Tibial artery (tissue), 4 donors: ENCODE measurements at regions not wholly inside any gene's neighbourhood (a gene's known extent, or its start where the extent isn't known, plus 50 kb on each side); places are given as distances from the start of the nearest gene placed in this dataset.

ENCODE experiments used
- DNase-seq, 2 donors: peaks; one replicate each; pipeline ENCODE4 v3.0.0-alpha.2; 2019
- H3K27ac ChIP-seq, 2 donors: fragments of 200-600 bp; sonication (generic) in 1 of 2; 1 replicate in 1 of 2; 2 replicates in 1 of 2; pipeline ENCODE4 v1.5.1; 2018 to 2019; ENCODE audit warnings: mild to moderate bottlenecking in 1 of 2
- H3K27me3 ChIP-seq, 2 donors: fragments of 200-600 bp; sonication (generic) in 1 of 2; one replicate each; pipeline versions ENCODE4 v1.5.1 to v1.6.0; 2016 to 2019
- H3K36me3 ChIP-seq, 3 donors: fragments of 200-600 bp; sonication (generic) in 2 of 3; one replicate each; pipeline ENCODE4 v1.5.1; 2016 to 2019; ENCODE audit warnings: mild to moderate bottlenecking in 2 of 3
- H3K4me1 ChIP-seq, 4 donors: fragments of 200-600 bp; sonication (generic) in 2 of 4; 1 replicate in 3 of 4; 2 replicates in 1 of 4; pipeline ENCODE4 v1.5.1; 2016 to 2019
- H3K4me3 ChIP-seq, 2 donors: fragments of 200-600 bp; sonication (generic) in 1 of 2; 1 replicate in 1 of 2; 2 replicates in 1 of 2; pipeline ENCODE4 v1.5.1; 2018 to 2019; ENCODE audit warnings: mild to moderate bottlenecking in 2 of 2
- H3K9me3 ChIP-seq, 3 donors: fragments of 200-600 bp; sonication (generic) in 1 of 3; one replicate each; pipeline ENCODE4 v1.5.1; 2016 to 2019
- CTCF ChIP-seq, 2 experiments: fragments of 200-600 bp in 1 of 2; fragments of 450-650 bp in 1 of 2; IDR thresholded peaks; one replicate each; pipeline ENCODE4 v1.5.1; 2017 to 2019; ENCODE audit warnings: antibody characterized with exemption in 2 of 2, mild to moderate bottlenecking in 1 of 2, moderate library complexity in 1 of 2
- intact Hi-C: fragments of 100-400 bp; cut with DNase I; formaldehyde crosslinking; loops from one replicate; pipeline ENCODE4 v1.15.0; 2023; ENCODE audit warnings: low total_unique reads

GRCh38 chr20:60631585-60632287, 620.3 kb upstream of the CDH4 start:
- no peaks in the 10 kb centered on the region for H3K36me3 ChIP-seq
- no peaks in the 10 kb centered on the region for H3K27me3 ChIP-seq
- H3K4me3 ChIP-seq = no peak overlapping the region
- TF ChIP-seq CTCF (IDR thresholded peaks at IDR 0.05) = no peak
- no peaks in the 10 kb centered on the region for H3K4me1 ChIP-seq
- H3K9me3 ChIP-seq = no peaks in the 10 kb centered on the region
- intact Hi-C loops = no loop called here
- DNase-seq = no peak
- H3K27ac ChIP-seq = no peak overlapping the region

DNA sequence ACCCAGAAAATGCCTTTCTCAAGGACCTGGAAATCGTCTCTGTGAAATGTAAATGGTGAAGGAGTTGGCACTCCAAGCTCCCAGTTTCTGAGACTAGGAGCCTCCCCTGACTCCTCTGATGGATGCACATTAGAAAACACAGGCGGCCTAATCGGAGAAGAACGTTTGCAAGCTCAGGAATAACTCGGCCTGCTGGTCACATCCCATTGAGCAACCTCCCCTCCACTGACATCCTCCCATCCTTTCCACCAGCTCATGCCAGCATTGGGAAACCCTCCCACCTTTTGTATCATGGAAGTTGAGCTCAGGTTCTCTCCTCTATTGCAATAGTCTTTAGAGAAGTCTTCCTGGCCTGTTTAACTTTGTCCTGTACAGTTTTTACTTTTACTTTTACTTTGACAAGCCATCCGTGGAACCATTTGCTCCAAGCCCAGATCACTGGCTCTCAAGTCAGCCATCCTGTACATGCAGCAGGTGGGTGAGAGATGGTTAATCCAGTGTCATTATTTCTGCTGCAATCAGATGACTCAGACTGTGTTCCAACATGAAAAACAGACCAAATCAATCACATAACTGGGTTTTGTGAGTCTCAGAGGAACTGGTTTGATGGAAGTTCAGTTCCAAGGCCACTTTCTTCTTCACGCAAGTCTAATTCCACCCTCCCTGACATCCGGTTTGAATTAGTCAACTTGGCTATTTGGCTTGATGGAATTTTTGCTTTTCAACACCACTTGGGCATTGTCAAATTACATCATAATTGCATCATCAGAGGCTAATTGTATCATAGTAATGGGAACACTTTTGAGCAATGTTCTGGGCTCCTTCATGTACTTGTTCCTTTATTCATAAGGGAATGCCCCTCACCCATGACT, 619.4 kb upstream of the CDH4 start:
- DNase-seq = no peak
- Histone ChIP-seq H3K27ac (no peak overlapping the region), H3K9me3 (no peaks in the 10 kb centered on the region), H3K4me1 (no peaks in the 10 kb centered on the region), H3K4me3 (no peak overlapping the region), H3K27me3 (no peaks in the 10 kb centered on the region), H3K36me3 (no peaks in the 10 kb centered on the region)
- intact Hi-C loops = no loop called here
- TF ChIP-seq CTCF (IDR thresholded peaks at IDR 0.05) = no peak

DNA sequence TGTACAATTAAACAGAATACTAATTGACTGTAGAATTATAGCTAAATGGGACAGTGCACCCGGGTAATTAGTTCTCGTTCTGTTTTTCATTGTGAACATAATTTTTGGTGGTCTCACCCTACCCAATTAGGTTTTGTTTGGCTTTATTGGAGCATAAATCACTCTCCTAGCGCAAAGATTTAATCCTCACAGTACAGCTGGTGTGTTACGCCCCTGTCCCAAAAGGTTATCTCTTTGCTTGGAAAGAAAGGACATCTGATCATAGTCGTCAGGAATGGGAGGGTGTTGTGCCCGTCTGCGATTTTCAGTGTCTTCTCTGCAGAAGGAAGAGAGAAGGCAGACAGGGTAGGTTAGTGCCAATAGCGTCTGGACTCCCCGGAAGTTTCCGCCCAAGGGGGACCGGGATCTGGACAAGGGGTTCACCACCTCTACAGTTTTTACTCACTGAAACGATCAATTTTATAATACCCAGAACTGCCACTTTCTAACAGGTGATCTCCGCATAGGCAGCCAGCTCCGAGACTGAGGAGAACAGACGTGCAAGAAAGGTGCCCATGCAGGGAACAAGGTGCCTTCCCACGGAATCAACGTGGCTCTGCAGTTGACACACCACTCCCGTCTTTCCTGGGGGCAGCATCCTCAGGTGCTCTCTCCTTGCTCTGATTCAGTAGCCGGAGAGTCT, 617.4 kb upstream of the CDH4 start:
- H3K4me3 ChIP-seq = no peak overlapping the region
- H3K36me3 ChIP-seq = no peaks in the 10 kb centered on the region
- no peak overlapping the region for H3K27ac ChIP-seq
- no peak for TF ChIP-seq CTCF (IDR thresholded peaks at IDR 0.05)
- no peaks in the 10 kb centered on the region for H3K4me1 ChIP-seq
- no peaks in the 10 kb centered on the region for H3K27me3 ChIP-seq
- no peaks in the 10 kb centered on the region for H3K9me3 ChIP-seq
- intact Hi-C loops = no loop called here
- no peak for DNase-seq

DNA sequence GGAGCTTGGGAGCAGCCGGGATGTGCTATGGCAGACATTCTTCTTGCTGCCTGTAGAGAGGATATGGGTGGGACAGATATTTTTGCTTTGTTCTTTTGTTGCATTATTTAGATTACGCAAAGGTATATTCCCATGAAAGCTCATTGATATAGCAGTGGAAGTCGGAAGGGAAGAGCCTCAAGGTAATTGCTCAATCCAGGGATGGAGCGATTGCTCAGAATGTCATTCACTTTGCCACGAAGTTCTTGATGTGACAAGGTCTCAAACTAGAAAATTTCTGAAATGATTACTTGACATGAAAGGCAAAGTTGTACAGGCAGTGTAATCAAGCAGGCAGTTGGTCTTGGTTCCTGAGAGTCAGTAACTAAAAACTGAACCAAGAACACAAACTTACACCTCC, 615.6 kb upstream of the CDH4 start:
- no peaks in the 10 kb centered on the region for H3K36me3 ChIP-seq
- no peak for DNase-seq
- no peaks in the 10 kb centered on the region for H3K9me3 ChIP-seq
- H3K27me3 ChIP-seq = no peaks in the 10 kb centered on the region
- intact Hi-C loops = no loop called here
- no peak overlapping the region for H3K27ac ChIP-seq
- no peaks in the 10 kb centered on the region for H3K4me1 ChIP-seq
- no peak overlapping the region for H3K4me3 ChIP-seq
- TF ChIP-seq CTCF (IDR thresholded peaks at IDR 0.05) = no peak

GRCh38 chr20:60637801-60638200, 614.3 kb upstream of the CDH4 start:
- H3K27me3 ChIP-seq = no peaks in the 10 kb centered on the region
- intact Hi-C loops = no loop called here
- no peak overlapping the region for H3K4me3 ChIP-seq
- no peak for TF ChIP-seq CTCF (IDR thresholded peaks at IDR 0.05)
- H3K9me3 ChIP-seq = no peaks in the 10 kb centered on the region
- no peaks in the 10 kb centered on the region for H3K36me3 ChIP-seq
- no peak for DNase-seq
- no peak overlapping the region for H3K27ac ChIP-seq
- H3K4me1 ChIP-seq = no peaks in the 10 kb centered on the region
